ENCODE measurements at regions not wholly inside any gene's neighbourhood (a gene's known extent, or its start where the extent isn't known, plus 50 kb on each side); places are given as distances from the start of the nearest gene placed in this dataset.

DNA sequence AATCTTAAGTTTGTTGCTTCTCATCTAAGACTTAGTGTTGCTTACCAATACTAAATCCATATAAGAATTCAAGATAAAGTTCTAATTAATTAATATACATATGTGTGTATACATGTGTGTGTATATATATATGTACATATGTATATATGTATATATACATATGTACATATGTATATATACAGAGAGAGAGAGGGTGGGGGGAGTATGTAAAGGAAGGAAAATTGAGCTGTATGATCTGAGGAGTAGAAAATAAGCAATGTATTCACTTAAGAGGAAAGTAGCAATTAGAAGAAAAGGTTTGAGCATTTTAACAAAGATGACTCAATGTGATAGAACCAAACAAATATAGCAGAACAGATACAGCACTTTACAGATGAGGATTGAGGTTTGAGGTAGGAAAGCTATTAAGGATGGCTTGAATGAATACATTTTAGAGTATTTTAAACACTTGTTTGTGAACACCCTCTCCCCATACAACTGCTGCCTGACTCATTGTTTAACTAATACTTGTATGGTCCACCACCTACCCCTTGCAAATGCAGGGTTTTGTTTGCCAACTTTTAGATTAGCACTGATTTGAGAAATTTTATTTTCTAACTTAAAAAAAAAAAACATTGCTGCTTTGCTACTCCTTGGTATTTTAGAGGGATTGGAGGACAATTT lies 681.1 kb upstream of the CADM2 start:
- DNase-seq, result no peak
- Histone ChIP-seq H3K4me1 (no peaks in the 10 kb centered on the region), H3K27ac (no peak overlapping the region), H3K36me3 (ENCODE audit: low read depth, missing control alignments) (no peaks in the 10 kb centered on the region), H3K9me3 (no peaks in the 10 kb centered on the region), H3K4me3 (no peak overlapping the region), H3K27me3 (no peaks in the 10 kb centered on the region)
- intact Hi-C loops (cut with DNase I; ENCODE audit: low total_unique reads), result no loop called here
- TF ChIP-seq, protein P1, sequence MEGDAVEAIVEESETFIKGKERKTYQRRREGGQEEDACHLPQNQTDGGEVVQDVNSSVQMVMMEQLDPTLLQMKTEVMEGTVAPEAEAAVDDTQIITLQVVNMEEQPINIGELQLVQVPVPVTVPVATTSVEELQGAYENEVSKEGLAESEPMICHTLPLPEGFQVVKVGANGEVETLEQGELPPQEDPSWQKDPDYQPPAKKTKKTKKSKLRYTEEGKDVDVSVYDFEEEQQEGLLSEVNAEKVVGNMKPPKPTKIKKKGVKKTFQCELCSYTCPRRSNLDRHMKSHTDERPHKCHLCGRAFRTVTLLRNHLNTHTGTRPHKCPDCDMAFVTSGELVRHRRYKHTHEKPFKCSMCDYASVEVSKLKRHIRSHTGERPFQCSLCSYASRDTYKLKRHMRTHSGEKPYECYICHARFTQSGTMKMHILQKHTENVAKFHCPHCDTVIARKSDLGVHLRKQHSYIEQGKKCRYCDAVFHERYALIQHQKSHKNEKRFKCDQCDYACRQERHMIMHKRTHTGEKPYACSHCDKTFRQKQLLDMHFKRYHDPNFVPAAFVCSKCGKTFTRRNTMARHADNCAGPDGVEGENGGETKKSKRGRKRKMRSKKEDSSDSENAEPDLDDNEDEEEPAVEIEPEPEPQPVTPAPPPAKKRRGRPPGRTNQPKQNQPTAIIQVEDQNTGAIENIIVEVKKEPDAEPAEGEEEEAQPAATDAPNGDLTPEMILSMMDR (IDR thresholded peaks at IDR 0.05), result no peak
- TF ChIP-seq POLR2A (IDR thresholded peaks at IDR 0.05), result no peak

DNA sequence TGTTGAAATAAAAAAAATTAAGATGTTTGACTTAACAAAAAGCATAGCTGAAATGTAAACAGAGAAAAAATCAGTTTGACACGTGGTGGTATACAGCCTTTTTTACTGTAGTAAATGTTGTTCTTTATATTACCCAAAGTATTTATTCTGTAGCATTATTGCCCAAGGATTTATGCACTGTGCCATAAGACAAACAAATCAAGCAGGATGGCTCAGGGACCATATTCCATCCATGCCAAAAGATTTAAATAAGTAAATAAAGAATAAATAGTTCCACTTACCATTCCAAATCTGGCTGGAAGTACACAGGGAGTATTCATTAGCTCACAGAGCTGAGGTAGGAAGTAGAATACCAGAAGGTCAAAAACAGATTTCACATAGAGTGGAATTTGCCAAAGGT lies 666.7 kb upstream of the CADM2 start:
- no peak for DNase-seq
- Histone ChIP-seq H3K27me3 (no peaks in the 10 kb centered on the region), H3K27ac (no peak overlapping the region), H3K4me1 (no peaks in the 10 kb centered on the region), H3K36me3 (ENCODE audit: low read depth, missing control alignments) (no peaks in the 10 kb centered on the region), H3K9me3 (no peaks in the 10 kb centered on the region), H3K4me3 (no peak overlapping the region)
- 57 to 58% methylated on average over 1 of the region's 1 CpG for WGBS, 2 donors
- intact Hi-C loops (cut with DNase I; ENCODE audit: low total_unique reads), result no loop called here
- TF ChIP-seq, protein P1 (IDR thresholded peaks at IDR 0.05), result no peak
- no peak for TF ChIP-seq POLR2A (IDR thresholded peaks at IDR 0.05)

DNA sequence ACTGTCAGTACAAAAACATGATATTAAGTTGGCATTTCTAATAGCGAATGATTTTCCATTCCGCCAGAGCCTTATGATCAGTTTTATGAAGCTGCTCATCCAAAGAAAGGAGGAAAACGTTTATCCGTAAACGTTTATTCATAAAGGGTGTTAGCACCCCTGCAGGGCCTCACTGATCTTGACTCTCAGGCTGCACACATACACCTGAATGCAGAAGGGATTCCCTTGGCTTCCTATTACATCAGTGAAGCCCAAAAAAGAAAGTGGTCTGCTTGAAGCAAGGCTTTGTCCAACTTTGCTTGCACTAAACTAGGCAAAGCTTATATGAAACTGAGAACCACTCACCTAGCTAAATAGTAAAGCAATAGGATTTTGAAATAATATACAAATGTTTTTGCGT lies 659.5 kb upstream of the CADM2 start:
- Histone ChIP-seq H3K9me3 (no peaks in the 10 kb centered on the region), H3K4me3 (no peak overlapping the region), H3K4me1 (no peaks in the 10 kb centered on the region), H3K36me3 (ENCODE audit: low read depth, missing control alignments) (no peaks in the 10 kb centered on the region), H3K27me3 (no peaks in the 10 kb centered on the region), H3K27ac (no peak overlapping the region)
- no peak for DNase-seq
- intact Hi-C loops (cut with DNase I; ENCODE audit: low total_unique reads), result no loop called here
- TF ChIP-seq POLR2A (IDR thresholded peaks at IDR 0.05), result no peak
- TF ChIP-seq, protein P1 (IDR thresholded peaks at IDR 0.05), result no peak
- WGBS, 2 donors, result 52 to 60% methylated on average over 6 of the region's 6 CpGs

DNA sequence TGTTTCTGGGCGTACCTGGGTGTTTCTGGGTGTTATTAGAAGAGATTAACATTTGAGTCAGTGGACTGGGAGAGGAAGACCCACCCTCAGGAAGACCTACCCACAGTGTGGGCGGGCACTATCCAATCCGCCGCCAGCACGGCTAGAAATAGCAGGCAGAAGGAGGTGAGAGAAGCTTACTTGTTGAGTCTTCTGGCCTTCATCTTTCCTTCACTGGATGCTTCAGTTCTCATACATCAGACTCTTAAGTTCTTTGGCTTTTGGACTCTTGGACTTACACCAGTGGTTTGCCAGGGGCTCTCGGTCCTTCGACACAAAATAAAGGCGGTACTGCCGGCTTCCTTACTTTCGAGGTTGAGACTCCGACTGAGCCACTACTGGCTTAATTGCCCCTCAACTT lies 654.6 kb upstream of the CADM2 start:
- Histone ChIP-seq H3K27me3 (no peaks in the 10 kb centered on the region), H3K36me3 (ENCODE audit: low read depth, missing control alignments) (no peaks in the 10 kb centered on the region), H3K9me3 (no peaks in the 10 kb centered on the region), H3K4me1 (no peaks in the 10 kb centered on the region), H3K27ac (no peak overlapping the region), H3K4me3 (peak overlapping the region; percentile 21 to 24)
- TF ChIP-seq POLR2A (IDR thresholded peaks at IDR 0.05), result no peak
- TF ChIP-seq, protein P1 (IDR thresholded peaks at IDR 0.05), result no peak
- WGBS, 2 donors, result 61 to 78% methylated on average over 11 of the region's 11 CpGs
- DNase-seq, result peak; percentile 60
- intact Hi-C loops (cut with DNase I; ENCODE audit: low total_unique reads), result no loop called here

DNA sequence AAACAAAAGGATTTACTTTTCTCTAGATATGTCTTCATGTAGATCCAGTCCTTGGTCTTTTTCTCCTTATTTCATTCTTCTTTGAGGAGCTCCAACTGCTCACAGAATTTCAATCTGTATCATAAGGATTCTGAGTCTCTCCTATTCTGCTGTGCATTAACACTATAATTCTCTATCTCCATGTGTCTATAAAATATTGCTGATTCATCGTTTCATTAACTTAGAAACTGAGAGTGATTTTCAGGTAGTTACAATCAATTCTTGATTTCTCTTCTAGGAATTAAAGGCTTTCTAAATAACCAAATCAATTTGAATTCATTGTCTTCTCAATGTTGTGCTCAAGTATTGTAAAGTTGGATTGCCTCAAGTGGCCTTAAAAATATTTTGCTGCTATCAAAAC lies 651.5 kb upstream of the CADM2 start:
- H3K36me3 ChIP-seq (ENCODE audit: low read depth, missing control alignments), result no peaks in the 10 kb centered on the region
- H3K9me3 ChIP-seq, result no peaks in the 10 kb centered on the region
- intact Hi-C loops (cut with DNase I; ENCODE audit: low total_unique reads), result no loop called here

More for the DNA sequence above, 651.5 kb upstream of the CADM2 start:
- Histone ChIP-seq H3K4me1 (no peaks in the 10 kb centered on the region), H3K27me3 (no peaks in the 10 kb centered on the region), H3K27ac (no peak overlapping the region), H3K4me3 (no peak overlapping the region)
- DNase-seq, result no peak
- no peak for TF ChIP-seq POLR2A (IDR thresholded peaks at IDR 0.05)
- TF ChIP-seq, protein P1 (IDR thresholded peaks at IDR 0.05), result no peak
- 63 to 71% methylated on average over 1 of the region's 1 CpG for WGBS, 2 donors

All from testis (tissue), 2 donors.